IMR-90 (cell line): ENCODE measurements at regions not wholly inside any gene's neighbourhood (a gene's known extent, or its start where the extent isn't known, plus 50 kb on each side); places are given as distances from the start of the nearest gene placed in this dataset.

Experiments
- ATAC-seq: fragments of 200-7000 bp; cut with Tn5 transposase; 2 replicates; pipeline ENCODE4 v1.9.1; 2020; ENCODE audit warnings: low read depth, mild to moderate bottlenecking, moderate library complexity
- BruUV-seq: library from RNA; stranded (reverse); fragments of 400-500 nt; replicated peaks from 2 replicates; lab custom pipeline; 2021; lab: Mats Ljungman, UMichigan
- CTCF ChIA-PET: fragments of 300-600 bp; formaldehyde crosslinking; extraction: SDS; loops from one replicate; lab custom pipeline; 2021; ENCODE audit warnings: antibody characterized with exemption; lab: Yijun Ruan, JAX
- POLR2A ChIA-PET: fragments of 300-600 bp; sonication (Branson Sonifier 250); formaldehyde crosslinking; loops from one replicate; lab custom pipeline; 2022; ENCODE audit warnings: antibody characterized with exemption; ENCODE audit not compliant: unreplicated experiment; lab: Charles Lee
- DNase-seq: peaks from one replicate; pipeline ENCODE4 v3.0.0; 2013
- H2AFZ ChIP-seq: replicated peaks from 2 replicates; pipeline ENCODE3; 2013; ENCODE audit warnings: low read length, mild to moderate bottlenecking; ENCODE audit not compliant: poor library complexity
- H2AK5ac ChIP-seq: 2 replicates; pipeline ENCODE4 v1.6.1; 2013; ENCODE audit warnings: low read depth, low read length, inconsistent platforms
- H2AK9ac ChIP-seq: replicated peaks from 2 replicates; pipeline ENCODE3; 2013; ENCODE audit warnings: mild to moderate bottlenecking, low read depth, low read length, moderate library complexity; ENCODE audit not compliant: poor library complexity
- H2BK120ac ChIP-seq: 2 replicates; pipeline ENCODE4 v1.6.1; 2013; ENCODE audit warnings: low read depth, low read length, inconsistent platforms
- H2BK15ac ChIP-seq: 3 replicates; pipeline ENCODE4 v1.6.1; 2013; ENCODE audit warnings: low read depth, low read length, inconsistent platforms
- H2BK20ac ChIP-seq: 2 replicates; pipeline ENCODE4 v1.6.1; 2013; ENCODE audit warnings: low read depth, mild to moderate bottlenecking, inconsistent platforms, low read length, moderate library complexity
- H2BK5ac ChIP-seq: 2 replicates; pipeline ENCODE4 v1.6.1; 2013; ENCODE audit warnings: mild to moderate bottlenecking, low read depth, low read length, inconsistent platforms; ENCODE audit not compliant: poor library complexity, severe bottlenecking
- H3K14ac ChIP-seq: replicated peaks from 2 replicates; pipeline ENCODE4 v1.6.1; 2013; ENCODE audit warnings: low read depth, low read length, inconsistent platforms
- H3K18ac ChIP-seq: 2 replicates; pipeline ENCODE4 v1.6.1; 2013; ENCODE audit warnings: low read depth, low read length, control low read depth
- H3K23ac ChIP-seq: 2 replicates; pipeline ENCODE4 v1.6.1; 2013; ENCODE audit warnings: low read depth, low read length, inconsistent platforms
- H3K27ac ChIP-seq: 2 replicates; pipeline ENCODE4 v1.5.1; 2013; ENCODE audit warnings: mild to moderate bottlenecking, control low read depth, low read length; ENCODE audit not compliant: insufficient read depth
- H3K27me3 ChIP-seq: 2 replicates; pipeline ENCODE4 v1.6.1; 2013; ENCODE audit warnings: low read length; ENCODE audit not compliant: control insufficient read depth, insufficient read depth
- H3K36me3 ChIP-seq: 2 replicates; pipeline ENCODE4 v1.6.1; 2013; ENCODE audit warnings: low read length, mixed read lengths; ENCODE audit not compliant: control insufficient read depth, insufficient read depth
- H3K4ac ChIP-seq: 2 replicates; pipeline ENCODE4 v1.6.1; 2013; ENCODE audit warnings: low read depth, low read length, inconsistent platforms
- H3K4me1 ChIP-seq: 2 replicates; pipeline ENCODE4 v1.6.1; 2013; ENCODE audit warnings: low read length, mixed read lengths; ENCODE audit not compliant: control insufficient read depth, insufficient read depth
- H3K4me2 ChIP-seq: 2 replicates; pipeline ENCODE4 v1.6.1; 2013; ENCODE audit warnings: low read depth, mild to moderate bottlenecking, control low read depth, low read length, moderate library complexity
- H3K4me3 ChIP-seq: 2 replicates; pipeline ENCODE4 v1.5.1; 2013; ENCODE audit warnings: low read depth, mild to moderate bottlenecking, control low read depth, low read length, moderate library complexity; ENCODE audit not compliant: insufficient read depth
- H3K56ac ChIP-seq: 2 replicates; pipeline ENCODE4 v1.6.1; 2013; ENCODE audit warnings: low read length, inconsistent platforms; ENCODE audit not compliant: insufficient read depth; ENCODE audit errors: extremely low read depth
- H3K79me1 ChIP-seq, 2 experiments: 2 replicates each; pipeline ENCODE4 v1.6.1; 2013; ENCODE audit warnings: low read length in 2 of 2, inconsistent platforms in 1 of 2, low read depth in 1 of 2
- H3K9ac ChIP-seq: 2 replicates; pipeline ENCODE4 v1.6.1; 2013; ENCODE audit warnings: low read depth, low read length, control low read depth
- H3K9me1 ChIP-seq: 2 replicates; pipeline ENCODE4 v1.6.1; 2013; ENCODE audit warnings: low read length, inconsistent platforms; ENCODE audit not compliant: insufficient read depth
- H3K9me3 ChIP-seq: 2 replicates; pipeline ENCODE4 v1.6.1; 2013; ENCODE audit warnings: low read length; ENCODE audit not compliant: control insufficient read depth, insufficient read depth
- H4K20me1 ChIP-seq: 2 replicates; pipeline ENCODE4 v1.6.1; 2013; ENCODE audit warnings: low read length, inconsistent platforms; ENCODE audit not compliant: insufficient read depth
- H4K5ac ChIP-seq: 2 replicates; pipeline ENCODE4 v1.6.1; 2013; ENCODE audit warnings: mild to moderate bottlenecking, low read depth, low read length, control low read depth
- H4K8ac ChIP-seq, 2 experiments: 2 replicates each; pipeline ENCODE4 v1.6.1; 2013; ENCODE audit warnings: low read depth in 2 of 2, low read length in 2 of 2, control low read depth in 1 of 2, inconsistent platforms in 1 of 2
- H4K91ac ChIP-seq: 2 replicates; pipeline ENCODE4 v1.6.1; 2013; ENCODE audit warnings: low read depth, low read length, inconsistent platforms; ENCODE audit not compliant: insufficient read depth
- BHLHE40 ChIP-seq: fragments of 150-350 bp; IDR thresholded peaks from 2 replicates; pipeline ENCODE4 v1.6.1; 2016; ENCODE audit warnings: mild to moderate bottlenecking, low read depth, low read length
- CHD1 ChIP-seq: IDR thresholded peaks from 2 replicates; pipeline ENCODE4 v1.6.1; 2012; ENCODE audit warnings: low read depth, low read length, improper control_type of control experiment
- FOS ChIP-seq: fragments of 150-350 bp; IDR thresholded peaks from 2 replicates; pipeline ENCODE4 v1.6.1; 2016; ENCODE audit warnings: low read depth, low read length
- MAFK ChIP-seq: IDR thresholded peaks from 2 replicates; pipeline ENCODE4 v1.6.1; 2012; ENCODE audit warnings: low read depth, low read length, improper control_type of control experiment
- MXI1 ChIP-seq: IDR thresholded peaks from 2 replicates; pipeline ENCODE4 v1.6.1; 2012; ENCODE audit warnings: low read depth, mild to moderate bottlenecking, low read length, moderate library complexity, borderline replicate concordance
- NFE2L2 ChIP-seq: fragments of 150-350 bp; IDR thresholded peaks from 2 replicates; pipeline ENCODE4 v1.6.1; 2016; ENCODE audit warnings: low read depth, mild to moderate bottlenecking, low read length
- RAD21 ChIP-seq: IDR thresholded peaks from 2 replicates; pipeline ENCODE4 v1.6.1; 2012; ENCODE audit warnings: low read length, improper control_type of control experiment
- RCOR1 ChIP-seq: IDR thresholded peaks from 2 replicates; pipeline ENCODE4 v1.6.1; 2012; ENCODE audit warnings: mild to moderate bottlenecking, low read length, improper control_type of control experiment; ENCODE audit not compliant: insufficient replicate concordance
- SMC3 ChIP-seq: fragments of 150-350 bp; IDR thresholded peaks from 2 replicates; pipeline ENCODE4 v1.6.1; 2016; ENCODE audit warnings: low read depth, mild to moderate bottlenecking, antibody characterized with exemption, low read length, moderate library complexity
- WGBS, 2 experiments: methylation state at CpG; one replicate each; pipeline versions ENCODE4 v1.1.5 to v1.1.7; 2013; ENCODE audit warnings: missing lambda C conversion rate in 2 of 2; ENCODE audit not compliant: insufficient read length in 1 of 2; ENCODE audit errors: extremely low coverage in 2 of 2; 5-methylcytosine and 5-hydroxymethylcytosine counted together
- dilution Hi-C: fragments of 300-500 bp; cut with HindIII; formaldehyde crosslinking; loops from one replicate; pipeline ENCODE4 v1.14.3; 2018; ENCODE audit warnings: low sequenced_read_pairs; ENCODE audit not compliant: unreplicated experiment
- in situ Hi-C: fragments of 300-500 bp; cut with MboI; formaldehyde crosslinking; loops from 3 replicates; pipeline ENCODE4 v1.14.3; 2019; ENCODE audit warnings: low sequenced_read_pairs, inconsistent platforms, mixed read lengths
- intact Hi-C: fragments of 100-400 bp; cut with micrococcal nuclease; formaldehyde crosslinking; loops from 2 replicates; pipeline ENCODE4 v1.10.0; 2022
- TF ChIP-seq, protein P1 (sequence below): fragments of 150-350 bp; IDR thresholded peaks from 2 replicates; pipeline ENCODE4 v1.6.1; 2016; ENCODE audit warnings: low read depth, mild to moderate bottlenecking, low read length, moderate library complexity, borderline replicate concordance
- TF ChIP-seq, protein P2 (sequence below): conservative IDR thresholded peaks from 2 replicates; pipeline ENCODE4 v1.5.1; 2012; ENCODE audit warnings: mild to moderate bottlenecking, low read depth, low read length, improper control_type of control experiment
- TF ChIP-seq, protein P3 (sequence below): fragments of 150-350 bp; IDR thresholded peaks from 2 replicates; pipeline ENCODE4 v1.6.1; 2017; ENCODE audit warnings: mild to moderate bottlenecking, antibody characterized with exemption, low read length, low read depth

DNA sequence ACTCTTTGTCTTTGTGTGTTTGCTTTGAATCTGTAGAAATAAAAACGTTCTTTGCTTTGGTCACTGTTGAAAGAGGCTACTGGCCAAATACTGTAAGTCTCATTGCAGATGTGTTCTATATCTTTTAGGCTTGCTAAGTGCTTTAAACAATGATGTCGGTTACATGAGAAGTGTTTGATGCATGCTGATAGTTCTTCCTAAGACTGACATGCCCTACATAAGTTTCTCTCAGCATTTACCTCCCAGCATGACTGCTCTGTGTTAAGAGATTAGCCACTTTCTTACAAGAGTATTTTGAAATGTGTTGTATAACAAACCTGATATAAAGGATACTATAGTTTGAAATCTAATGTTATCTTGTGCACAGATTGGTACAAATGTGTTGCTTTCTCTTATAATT lies 1088.7 kb downstream of the NSUN3 start:
- BruUV-seq = no TSS peak
- H2AK5ac ChIP-seq = no peak overlapping the region
- no peak overlapping the region for H4K91ac ChIP-seq
- no peak overlapping the region for H3K27ac ChIP-seq
- no peak overlapping the region for H3K4ac ChIP-seq
- H2AK9ac ChIP-seq = no peak overlapping the region
- H3K9ac ChIP-seq = no peak overlapping the region
- no CpG with 5 or more reads among the region's 2 CpGs for WGBS, 2 experiments
- no peaks in the 10 kb centered on the region for H3K9me1 ChIP-seq
- no peak overlapping the region for H2BK20ac ChIP-seq
- H3K36me3 ChIP-seq = no peaks in the 10 kb centered on the region
- ChIA-PET POLR2A (no interaction called here), CTCF (no interaction called here)
- H2BK15ac ChIP-seq = no peak overlapping the region
- ATAC-seq (no peak), DNase-seq (no peak)
- no peak overlapping the region for H4K5ac ChIP-seq
- no peak for TF ChIP-seq SMC3
- no peak for TF ChIP-seq MAFK
- no peak for TF ChIP-seq BHLHE40
- no peak for TF ChIP-seq CHD1
- no peak for TF ChIP-seq RAD21
- TF ChIP-seq, protein P1, sequence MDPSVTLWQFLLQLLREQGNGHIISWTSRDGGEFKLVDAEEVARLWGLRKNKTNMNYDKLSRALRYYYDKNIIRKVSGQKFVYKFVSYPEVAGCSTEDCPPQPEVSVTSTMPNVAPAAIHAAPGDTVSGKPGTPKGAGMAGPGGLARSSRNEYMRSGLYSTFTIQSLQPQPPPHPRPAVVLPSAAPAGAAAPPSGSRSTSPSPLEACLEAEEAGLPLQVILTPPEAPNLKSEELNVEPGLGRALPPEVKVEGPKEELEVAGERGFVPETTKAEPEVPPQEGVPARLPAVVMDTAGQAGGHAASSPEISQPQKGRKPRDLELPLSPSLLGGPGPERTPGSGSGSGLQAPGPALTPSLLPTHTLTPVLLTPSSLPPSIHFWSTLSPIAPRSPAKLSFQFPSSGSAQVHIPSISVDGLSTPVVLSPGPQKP = no peak
- TF ChIP-seq, protein P2, sequence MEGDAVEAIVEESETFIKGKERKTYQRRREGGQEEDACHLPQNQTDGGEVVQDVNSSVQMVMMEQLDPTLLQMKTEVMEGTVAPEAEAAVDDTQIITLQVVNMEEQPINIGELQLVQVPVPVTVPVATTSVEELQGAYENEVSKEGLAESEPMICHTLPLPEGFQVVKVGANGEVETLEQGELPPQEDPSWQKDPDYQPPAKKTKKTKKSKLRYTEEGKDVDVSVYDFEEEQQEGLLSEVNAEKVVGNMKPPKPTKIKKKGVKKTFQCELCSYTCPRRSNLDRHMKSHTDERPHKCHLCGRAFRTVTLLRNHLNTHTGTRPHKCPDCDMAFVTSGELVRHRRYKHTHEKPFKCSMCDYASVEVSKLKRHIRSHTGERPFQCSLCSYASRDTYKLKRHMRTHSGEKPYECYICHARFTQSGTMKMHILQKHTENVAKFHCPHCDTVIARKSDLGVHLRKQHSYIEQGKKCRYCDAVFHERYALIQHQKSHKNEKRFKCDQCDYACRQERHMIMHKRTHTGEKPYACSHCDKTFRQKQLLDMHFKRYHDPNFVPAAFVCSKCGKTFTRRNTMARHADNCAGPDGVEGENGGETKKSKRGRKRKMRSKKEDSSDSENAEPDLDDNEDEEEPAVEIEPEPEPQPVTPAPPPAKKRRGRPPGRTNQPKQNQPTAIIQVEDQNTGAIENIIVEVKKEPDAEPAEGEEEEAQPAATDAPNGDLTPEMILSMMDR = no peak
- TF ChIP-seq MXI1 = no peak
- TF ChIP-seq, protein P3, sequence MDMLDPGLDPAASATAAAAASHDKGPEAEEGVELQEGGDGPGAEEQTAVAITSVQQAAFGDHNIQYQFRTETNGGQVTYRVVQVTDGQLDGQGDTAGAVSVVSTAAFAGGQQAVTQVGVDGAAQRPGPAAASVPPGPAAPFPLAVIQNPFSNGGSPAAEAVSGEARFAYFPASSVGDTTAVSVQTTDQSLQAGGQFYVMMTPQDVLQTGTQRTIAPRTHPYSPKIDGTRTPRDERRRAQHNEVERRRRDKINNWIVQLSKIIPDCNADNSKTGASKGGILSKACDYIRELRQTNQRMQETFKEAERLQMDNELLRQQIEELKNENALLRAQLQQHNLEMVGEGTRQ = no peak
- TF ChIP-seq NFE2L2 = no peak
- TF ChIP-seq RCOR1 = no peak
- TF ChIP-seq FOS = no peak
- H3K4me1 ChIP-seq = no peaks in the 10 kb centered on the region
- H3K18ac ChIP-seq = no peak overlapping the region
- H3K14ac ChIP-seq = no peak overlapping the region
- H4K8ac ChIP-seq = no peak overlapping the region
- intact Hi-C loops (no loop called here), in situ Hi-C loops (no loop called here), dilution Hi-C loops (no loop called here)
- peaks cover 8% of the 10 kb centered on the region; the same call in 1 of the 2 replicates for H3K9me3 ChIP-seq
- no peak overlapping the region for H2BK5ac ChIP-seq
- no peak overlapping the region for H2AFZ ChIP-seq
- H2BK120ac ChIP-seq = no peak overlapping the region
- H3K4me3 ChIP-seq = no peak overlapping the region
- no peak overlapping the region for H3K56ac ChIP-seq
- no peaks in the 10 kb centered on the region for H3K27me3 ChIP-seq
- no peaks in the 10 kb centered on the region for H4K20me1 ChIP-seq
- H3K4me2 ChIP-seq = no peak overlapping the region
- H3K23ac ChIP-seq = no peak overlapping the region
- H3K79me1 ChIP-seq = no peaks in the 10 kb centered on the region
